ENCODE measurements at regions not wholly inside any gene's neighbourhood (a gene's known extent, or its start where the extent isn't known, plus 50 kb on each side); places are given as distances from the start of the nearest gene placed in this dataset.

- DNase-seq (ENCODE audit: low read depth), result no peak
- Histone ChIP-seq H3K9ac (ENCODE audit: low read length) (no peak overlapping the region), H3K36me3 (ENCODE audit: insufficient read depth, low read length) (no peaks in the 10 kb centered on the region), H2AFZ (ENCODE audit: low read depth, low read length) (no peak overlapping the region), H3K27ac (ENCODE audit: low read depth, low read length) (no peak overlapping the region), H3K4me2 (ENCODE audit: low read length) (no peak overlapping the region), H3K4me1 (ENCODE audit: insufficient read depth, low read length) (no peaks in the 10 kb centered on the region), H3K27me3 (ENCODE audit: insufficient read depth, low read length) (no peaks in the 10 kb centered on the region), H4K20me1 (ENCODE audit: insufficient read depth, low read length) (no peaks in the 10 kb centered on the region), H3K9me3 (ENCODE audit: insufficient read depth, low read depth, low read length) (no peaks in the 10 kb centered on the region), H3K79me2 (ENCODE audit: insufficient read depth, low read length) (no peaks in the 10 kb centered on the region), H3K4me3 (ENCODE audit: insufficient read depth, low read depth, low read length) (no peak overlapping the region)
- Mint-ChIP-seq H3K4me1 (ENCODE audit: low read depth, unreplicated experiment) (no peaks in the 10 kb centered on the region), H3K36me3 (ENCODE audit: low read depth, unreplicated experiment) (no peaks in the 10 kb centered on the region), H3K27ac (ENCODE audit: unreplicated experiment) (no peak overlapping the region), H3K4me3 (ENCODE audit: unreplicated experiment) (no peak overlapping the region), H3K9me3 (ENCODE audit: unreplicated experiment) (no peaks in the 10 kb centered on the region), H3K27me3 (ENCODE audit: low read depth, unreplicated experiment) (no peaks in the 10 kb centered on the region)
- no peak for FAIRE-seq
- TF ChIP-seq EZH2 (IDR thresholded peaks at IDR 0.05; ENCODE audit: insufficient read depth, low read length) (no peak), CTCF (IDR thresholded peaks at IDR 0.05; ENCODE audit: insufficient read depth, low read depth, low read length) (no peak)
Observed at GRCh38 chr12:83630526-83630925, 943.8 kb downstream of the TMTC2 start.

DNA sequence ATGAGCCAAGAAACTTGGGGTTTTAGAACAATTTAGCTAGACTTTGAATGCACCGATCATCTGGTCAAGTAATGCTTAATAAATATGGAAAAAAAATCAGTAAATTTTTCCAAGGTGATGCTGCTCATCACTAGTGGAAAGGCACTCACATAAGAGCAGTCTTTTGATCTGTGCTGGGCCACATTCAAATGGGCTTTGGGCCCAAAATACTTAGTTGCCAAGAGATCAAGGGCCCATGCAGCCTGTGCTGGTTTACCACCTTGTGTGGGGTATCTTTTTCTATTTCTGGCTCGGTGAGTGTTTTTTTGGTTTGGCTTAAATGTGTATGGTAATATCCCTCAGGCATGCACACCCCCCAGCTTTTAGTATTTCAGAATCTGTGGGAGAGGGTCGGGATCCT is 943.2 kb downstream of the TMTC2 start:
- H3K9ac ChIP-seq (ENCODE audit: low read length), result no peak overlapping the region
- FAIRE-seq (no peak), DNase-seq (ENCODE audit: low read depth) (no peak)
- no peaks in the 10 kb centered on the region for H3K4me1 Mint-ChIP-seq (ENCODE audit: low read depth, unreplicated experiment)
- H2AFZ ChIP-seq (ENCODE audit: low read depth, low read length), result no peak overlapping the region
- H3K27me3 Mint-ChIP-seq (ENCODE audit: low read depth, unreplicated experiment), result no peaks in the 10 kb centered on the region
- no peak overlapping the region for H3K27ac Mint-ChIP-seq (ENCODE audit: unreplicated experiment)
- no peaks in the 10 kb centered on the region for H3K27me3 ChIP-seq (ENCODE audit: insufficient read depth, low read length)
- no peaks in the 10 kb centered on the region for H3K36me3 Mint-ChIP-seq (ENCODE audit: low read depth, unreplicated experiment)
- H3K4me2 ChIP-seq (ENCODE audit: low read length), result no peak overlapping the region
- H3K4me3 ChIP-seq (ENCODE audit: insufficient read depth, low read depth, low read length), result no peak overlapping the region
- H3K4me1 ChIP-seq (ENCODE audit: insufficient read depth, low read length), result no peaks in the 10 kb centered on the region
- no peaks in the 10 kb centered on the region for H3K9me3 ChIP-seq (ENCODE audit: insufficient read depth, low read depth, low read length)
- no peak overlapping the region for H3K27ac ChIP-seq (ENCODE audit: low read depth, low read length)
- H3K36me3 ChIP-seq (ENCODE audit: insufficient read depth, low read length), result no peaks in the 10 kb centered on the region
- TF ChIP-seq CTCF (IDR thresholded peaks at IDR 0.05; ENCODE audit: insufficient read depth, low read depth, low read length), result no peak
- TF ChIP-seq EZH2 (IDR thresholded peaks at IDR 0.05; ENCODE audit: insufficient read depth, low read length), result no peak
- H4K20me1 ChIP-seq (ENCODE audit: insufficient read depth, low read length), result no peaks in the 10 kb centered on the region
- no peaks in the 10 kb centered on the region for H3K9me3 Mint-ChIP-seq (ENCODE audit: unreplicated experiment)
- H3K4me3 Mint-ChIP-seq (ENCODE audit: unreplicated experiment), result no peak overlapping the region
- H3K79me2 ChIP-seq (ENCODE audit: insufficient read depth, low read length), result no peaks in the 10 kb centered on the region

DNA sequence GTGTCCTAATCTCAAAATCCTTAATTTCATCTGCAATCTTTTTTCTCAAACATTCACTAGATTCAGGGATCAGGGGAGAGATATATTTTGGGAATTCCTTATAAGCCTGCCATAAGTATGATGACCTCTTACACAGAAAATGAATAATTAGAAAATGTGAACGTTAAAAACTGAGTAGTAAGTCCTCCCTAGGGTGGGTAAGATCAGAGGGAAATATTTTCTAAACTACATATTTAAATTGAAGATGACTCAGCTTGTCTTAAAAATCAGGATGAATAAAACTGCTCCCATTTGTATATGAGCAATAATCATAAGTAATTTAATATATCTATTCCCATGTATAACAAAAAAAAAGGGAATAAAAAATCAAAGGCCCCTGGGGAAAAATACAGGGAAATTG is 935.5 kb downstream of the TMTC2 start:
- Histone ChIP-seq H4K20me1 (ENCODE audit: insufficient read depth, low read length) (no peaks in the 10 kb centered on the region), H3K36me3 (ENCODE audit: insufficient read depth, low read length) (no peaks in the 10 kb centered on the region), H3K9ac (ENCODE audit: low read length) (no peak overlapping the region), H3K79me2 (ENCODE audit: insufficient read depth, low read length) (no peaks in the 10 kb centered on the region), H3K27ac (ENCODE audit: low read depth, low read length) (no peak overlapping the region), H3K9me3 (ENCODE audit: insufficient read depth, low read depth, low read length) (no peaks in the 10 kb centered on the region), H3K4me2 (ENCODE audit: low read length) (no peak overlapping the region), H3K4me1 (ENCODE audit: insufficient read depth, low read length) (no peaks in the 10 kb centered on the region), H3K27me3 (ENCODE audit: insufficient read depth, low read length) (no peaks in the 10 kb centered on the region), H3K4me3 (ENCODE audit: insufficient read depth, low read depth, low read length) (no peak overlapping the region), H2AFZ (ENCODE audit: low read depth, low read length) (no peak overlapping the region)
- H3K4me3 Mint-ChIP-seq (ENCODE audit: unreplicated experiment), result no peak overlapping the region
- H3K36me3 Mint-ChIP-seq (ENCODE audit: low read depth, unreplicated experiment), result no peaks in the 10 kb centered on the region
- FAIRE-seq (no peak), DNase-seq (ENCODE audit: low read depth) (no peak)
- no peak overlapping the region for H3K27ac Mint-ChIP-seq (ENCODE audit: unreplicated experiment)
- no peaks in the 10 kb centered on the region for H3K9me3 Mint-ChIP-seq (ENCODE audit: unreplicated experiment)
- TF ChIP-seq EZH2 (IDR thresholded peaks at IDR 0.05; ENCODE audit: insufficient read depth, low read length) (no peak), CTCF (IDR thresholded peaks at IDR 0.05; ENCODE audit: insufficient read depth, low read depth, low read length) (no peak)
- no peaks in the 10 kb centered on the region for H3K4me1 Mint-ChIP-seq (ENCODE audit: low read depth, unreplicated experiment)
- H3K27me3 Mint-ChIP-seq (ENCODE audit: low read depth, unreplicated experiment), result no peaks in the 10 kb centered on the region

Measured in astrocyte (in vitro differentiated cells and primary cell).